ENCODE measurements at regions not wholly inside any gene's neighbourhood (a gene's known extent, or its start where the extent isn't known, plus 50 kb on each side); places are given as distances from the start of the nearest gene placed in this dataset.

- no peaks in the 10 kb centered on the region for H3K36me3 ChIP-seq (ENCODE audit: insufficient read depth)
- no peaks in the 10 kb centered on the region for H3K27me3 ChIP-seq (ENCODE audit: insufficient read depth, low read depth)
- no peak overlapping the region for H3K4me3 ChIP-seq (IDR thresholded peaks at IDR 0.05; ENCODE audit: insufficient read depth, low read depth, low read length)
- H3K9ac ChIP-seq = no peak overlapping the region
- no peaks in the 10 kb centered on the region for H3K79me2 ChIP-seq (ENCODE audit: insufficient read depth, low read depth)
- TF ChIP-seq CTCF (conservative IDR thresholded peaks at IDR 0.05; ENCODE audit: low read depth, low read length) = no peak
- no peak overlapping the region for H3K27ac ChIP-seq
- H4K20me1 ChIP-seq (ENCODE audit: insufficient read depth) = no peaks in the 10 kb centered on the region
- no peak overlapping the region for H2AFZ ChIP-seq (ENCODE audit: low read depth)
- no peaks in the 10 kb centered on the region for H3K4me1 ChIP-seq (ENCODE audit: low read depth, poor library complexity, severe bottlenecking)
- no peak overlapping the region for H3K4me2 ChIP-seq
Measured at GRCh38 chr10:53598914-53599313, 826.3 kb upstream of the MBL2 start.

GRCh38 chr10:53597835-53598251 is 825.3 kb upstream of the MBL2 start:
- Histone ChIP-seq H3K4me1 (ENCODE audit: low read depth, poor library complexity, severe bottlenecking) (no peaks in the 10 kb centered on the region), H3K36me3 (ENCODE audit: insufficient read depth) (no peaks in the 10 kb centered on the region), H3K27ac (no peak overlapping the region), H3K9ac (no peak overlapping the region), H3K27me3 (ENCODE audit: insufficient read depth, low read depth) (no peaks in the 10 kb centered on the region), H4K20me1 (ENCODE audit: insufficient read depth) (no peaks in the 10 kb centered on the region), H3K4me3 (IDR thresholded peaks at IDR 0.05; ENCODE audit: insufficient read depth, low read depth, low read length) (no peak overlapping the region), H2AFZ (ENCODE audit: low read depth) (no peak overlapping the region), H3K79me2 (ENCODE audit: insufficient read depth, low read depth) (no peaks in the 10 kb centered on the region), H3K4me2 (no peak overlapping the region)
- TF ChIP-seq CTCF (conservative IDR thresholded peaks at IDR 0.05; ENCODE audit: low read depth, low read length) = no peak

- no peak overlapping the region for H3K27ac ChIP-seq
- H3K9ac ChIP-seq = no peak overlapping the region
- H3K4me3 ChIP-seq (IDR thresholded peaks at IDR 0.05; ENCODE audit: insufficient read depth, low read depth, low read length) = no peak overlapping the region
- no peaks in the 10 kb centered on the region for H3K27me3 ChIP-seq (ENCODE audit: insufficient read depth, low read depth)
- no peak for TF ChIP-seq CTCF (conservative IDR thresholded peaks at IDR 0.05; ENCODE audit: low read depth, low read length)
- H4K20me1 ChIP-seq (ENCODE audit: insufficient read depth) = no peaks in the 10 kb centered on the region
- H3K4me2 ChIP-seq = no peak overlapping the region
- H3K79me2 ChIP-seq (ENCODE audit: insufficient read depth, low read depth) = no peaks in the 10 kb centered on the region
- no peaks in the 10 kb centered on the region for H3K4me1 ChIP-seq (ENCODE audit: low read depth, poor library complexity, severe bottlenecking)
- H3K36me3 ChIP-seq (ENCODE audit: insufficient read depth) = no peaks in the 10 kb centered on the region
- no peak overlapping the region for H2AFZ ChIP-seq (ENCODE audit: low read depth)
Measured at GRCh38 chr10:53580465-53580864, 807.9 kb upstream of the MBL2 start.

- Histone ChIP-seq H3K27me3 (ENCODE audit: insufficient read depth, low read depth) (no peaks in the 10 kb centered on the region), H3K4me1 (ENCODE audit: low read depth, poor library complexity, severe bottlenecking) (no peaks in the 10 kb centered on the region), H2AFZ (ENCODE audit: low read depth) (no peak overlapping the region), H3K36me3 (ENCODE audit: insufficient read depth) (no peaks in the 10 kb centered on the region), H3K4me2 (no peak overlapping the region), H3K4me3 (IDR thresholded peaks at IDR 0.05; ENCODE audit: insufficient read depth, low read depth, low read length) (no peak overlapping the region), H3K79me2 (ENCODE audit: insufficient read depth, low read depth) (no peaks in the 10 kb centered on the region), H3K27ac (no peak overlapping the region), H3K9ac (no peak overlapping the region), H4K20me1 (ENCODE audit: insufficient read depth) (no peaks in the 10 kb centered on the region)
- TF ChIP-seq CTCF (conservative IDR thresholded peaks at IDR 0.05; ENCODE audit: low read depth, low read length) = no peak
Measured at GRCh38 chr10:53579773-53580172, 807.2 kb upstream of the MBL2 start.

GRCh38 chr10:53574024-53574423 is 801.4 kb upstream of the MBL2 start:
- H3K27me3 ChIP-seq (ENCODE audit: insufficient read depth, low read depth) = no peaks in the 10 kb centered on the region
- no peak overlapping the region for H3K9ac ChIP-seq
- H3K79me2 ChIP-seq (ENCODE audit: insufficient read depth, low read depth) = no peaks in the 10 kb centered on the region
- no peak overlapping the region for H3K4me2 ChIP-seq
- no peak overlapping the region for H3K27ac ChIP-seq
- no peak overlapping the region for H2AFZ ChIP-seq (ENCODE audit: low read depth)
- H4K20me1 ChIP-seq (ENCODE audit: insufficient read depth) = no peaks in the 10 kb centered on the region
- no peaks in the 10 kb centered on the region for H3K36me3 ChIP-seq (ENCODE audit: insufficient read depth)
- H3K4me1 ChIP-seq (ENCODE audit: low read depth, poor library complexity, severe bottlenecking) = no peaks in the 10 kb centered on the region
- TF ChIP-seq CTCF (conservative IDR thresholded peaks at IDR 0.05; ENCODE audit: low read depth, low read length) = no peak
- no peak overlapping the region for H3K4me3 ChIP-seq (IDR thresholded peaks at IDR 0.05; ENCODE audit: insufficient read depth, low read depth, low read length)

Measured in KMS-11 (cell line).